ENCODE measurements at regions not wholly inside any gene's neighbourhood (a gene's known extent, or its start where the extent isn't known, plus 50 kb on each side); places are given as distances from the start of the nearest gene placed in this dataset.
"Not testable (repeated sequence)": the region's sequence is repeated elsewhere in the genome, so short reads cannot be mapped to it uniquely, and the experiment has no call there.

- no peak overlapping the region for H3K4me3 Mint-ChIP-seq
- H3K27ac Mint-ChIP-seq = no peak overlapping the region
- H3K4me1 Mint-ChIP-seq (ENCODE audit: low read depth) = peaks cover 4% of the 10 kb centered on the region
- H3K9me3 Mint-ChIP-seq = no peaks in the 10 kb centered on the region
- H3K36me3 Mint-ChIP-seq (ENCODE audit: low read depth) = no peaks in the 10 kb centered on the region
- H3K27me3 Mint-ChIP-seq = no peaks in the 10 kb centered on the region
Measured at GRCh38 chr9:73095425-73095824, 56.2 kb upstream of the ANXA1 start.

GRCh38 chr9:73093740-73094379, 57.8 kb upstream of the ANXA1 start:
- Mint-ChIP-seq H3K4me3 (peak overlapping the region; percentile 42), H3K36me3 (ENCODE audit: low read depth) (no peaks in the 10 kb centered on the region), H3K9me3 (no peaks in the 10 kb centered on the region), H3K4me1 (ENCODE audit: low read depth) (peaks cover 4% of the 10 kb centered on the region), H3K27ac (no peak overlapping the region), H3K27me3 (no peaks in the 10 kb centered on the region)

GRCh38 chr9:73093016-73093739, 58.5 kb upstream of the ANXA1 start:
- Mint-ChIP-seq H3K36me3 (ENCODE audit: low read depth) (no peaks in the 10 kb centered on the region), H3K27ac (no peak overlapping the region), H3K27me3 (peaks cover under 1% of the 10 kb centered on the region), H3K4me3 (no peak overlapping the region), H3K4me1 (ENCODE audit: low read depth) (peaks cover 4% of the 10 kb centered on the region), H3K9me3 (no peaks in the 10 kb centered on the region)

- Mint-ChIP-seq H3K36me3 (ENCODE audit: low read depth) (no peaks in the 10 kb centered on the region), H3K9me3 (no peaks in the 10 kb centered on the region), H3K27ac (no peak overlapping the region), H3K27me3 (peaks cover 3% of the 10 kb centered on the region), H3K4me3 (no peak overlapping the region), H3K4me1 (ENCODE audit: low read depth) (peaks cover 4% of the 10 kb centered on the region)
Measured at GRCh38 chr9:73091909-73092308, 59.8 kb upstream of the ANXA1 start.

- peaks cover 4% of the 10 kb centered on the region for H3K4me1 Mint-ChIP-seq (ENCODE audit: low read depth)
- H3K4me3 Mint-ChIP-seq = no peak overlapping the region
- peaks cover 7% of the 10 kb centered on the region for H3K27me3 Mint-ChIP-seq
- H3K27ac Mint-ChIP-seq = no peak overlapping the region
- no peaks in the 10 kb centered on the region for H3K36me3 Mint-ChIP-seq (ENCODE audit: low read depth)
- no peaks in the 10 kb centered on the region for H3K9me3 Mint-ChIP-seq
Measured at GRCh38 chr9:73090214-73090613, 61.5 kb upstream of the ANXA1 start.

DNA sequence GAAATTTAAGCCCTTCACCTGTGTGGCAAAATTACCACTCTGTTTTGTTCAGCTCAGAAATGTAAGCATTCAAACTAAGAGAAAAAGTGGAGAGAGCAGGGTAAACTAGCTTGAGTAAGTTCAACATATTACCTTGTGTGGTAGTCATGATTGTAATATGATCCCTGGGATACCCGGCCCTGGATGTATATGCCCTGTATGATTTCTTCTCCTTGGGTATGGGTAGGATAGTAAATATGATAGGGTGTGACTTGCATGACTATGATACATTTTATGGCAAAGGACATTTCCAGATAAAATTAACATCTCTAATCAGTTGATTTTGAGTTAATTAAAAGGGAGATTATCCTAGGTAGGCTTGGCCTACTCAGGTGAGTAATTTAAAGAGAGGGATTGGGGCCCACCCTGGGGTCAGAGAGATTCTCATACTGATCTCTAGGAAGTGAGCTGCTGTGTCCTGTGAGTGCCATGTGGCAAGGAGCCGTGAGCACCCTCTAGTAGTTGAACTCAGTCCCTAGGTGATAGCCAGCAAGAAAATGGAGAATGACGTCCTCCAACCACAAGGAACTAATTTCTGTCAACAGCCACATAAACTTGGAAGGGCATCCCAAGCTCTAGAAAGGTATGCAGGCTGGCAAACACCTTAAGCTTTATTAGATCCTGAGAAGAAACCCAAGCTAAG, 62.2 kb upstream of the ANXA1 start:
- Mint-ChIP-seq H3K36me3 (ENCODE audit: low read depth) (no peaks in the 10 kb centered on the region), H3K4me1 (ENCODE audit: low read depth) (peaks cover 4% of the 10 kb centered on the region), H3K27ac (no peak overlapping the region), H3K4me3 (no peak overlapping the region), H3K9me3 (no peaks in the 10 kb centered on the region), H3K27me3 (peaks cover 10% of the 10 kb centered on the region)

GRCh38 chr9:73087876-73088275, 63.8 kb upstream of the ANXA1 start:
- H3K9me3 Mint-ChIP-seq; H3K4me1 Mint-ChIP-seq (ENCODE audit: low read depth); H3K36me3 Mint-ChIP-seq (ENCODE audit: low read depth); H3K4me3 Mint-ChIP-seq; H3K27ac Mint-ChIP-seq: not testable (repeated sequence)
- H3K27me3 Mint-ChIP-seq = peaks cover 14% of the 10 kb centered on the region

GRCh38 chr9:73083519-73083918, 68.1 kb upstream of the ANXA1 start:
- H3K4me1 Mint-ChIP-seq (ENCODE audit: low read depth) = no peaks in the 10 kb centered on the region
- no peaks in the 10 kb centered on the region for H3K9me3 Mint-ChIP-seq
- H3K4me3 Mint-ChIP-seq = no peak overlapping the region
- no peak overlapping the region for H3K27ac Mint-ChIP-seq
- no peaks in the 10 kb centered on the region for H3K36me3 Mint-ChIP-seq (ENCODE audit: low read depth)
- peaks cover 21% of the 10 kb centered on the region for H3K27me3 Mint-ChIP-seq

GRCh38 chr9:73081979-73082657, 69.5 kb upstream of the ANXA1 start:
- H3K27me3 Mint-ChIP-seq = peaks cover 18% of the 10 kb centered on the region
- H3K36me3 Mint-ChIP-seq (ENCODE audit: low read depth) = no peaks in the 10 kb centered on the region
- no peak overlapping the region for H3K4me3 Mint-ChIP-seq
- no peaks in the 10 kb centered on the region for H3K9me3 Mint-ChIP-seq
- H3K4me1 Mint-ChIP-seq (ENCODE audit: low read depth) = no peaks in the 10 kb centered on the region
- no peak overlapping the region for H3K27ac Mint-ChIP-seq

DNA sequence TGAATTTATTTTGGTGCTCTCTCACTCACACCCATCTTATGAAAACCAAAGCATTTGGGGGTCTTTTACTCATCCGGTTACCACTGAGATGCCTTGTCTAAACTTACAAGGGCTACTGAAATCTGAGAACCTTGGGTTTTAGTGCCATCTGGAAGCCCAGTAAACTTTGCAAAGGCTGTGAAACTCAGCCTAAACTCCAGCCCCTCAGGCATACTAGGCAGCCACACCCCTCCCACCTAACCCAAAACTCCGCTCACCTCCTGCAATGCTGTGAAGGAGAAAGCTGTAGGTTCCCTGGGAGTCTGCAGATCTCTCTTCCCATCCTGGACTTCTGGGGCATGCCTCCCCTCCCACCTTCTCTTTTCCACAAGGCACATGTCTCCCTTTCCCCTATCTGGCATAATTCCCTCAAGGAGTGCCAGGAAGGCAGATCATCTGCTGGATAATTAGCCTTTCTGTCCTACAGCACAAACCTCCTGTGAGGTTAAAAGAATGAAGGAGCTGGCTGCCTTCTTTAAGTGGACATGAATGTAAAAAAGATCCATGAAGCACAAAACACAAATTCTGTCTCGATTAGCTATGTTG, 71.5 kb upstream of the ANXA1 start:
- Mint-ChIP-seq H3K9me3 (no peaks in the 10 kb centered on the region), H3K4me1 (ENCODE audit: low read depth) (no peaks in the 10 kb centered on the region), H3K4me3 (no peak overlapping the region), H3K27ac (no peak overlapping the region), H3K27me3 (peaks cover 18% of the 10 kb centered on the region), H3K36me3 (ENCODE audit: low read depth) (no peaks in the 10 kb centered on the region)

- Mint-ChIP-seq H3K9me3 (no peaks in the 10 kb centered on the region), H3K36me3 (ENCODE audit: low read depth) (no peaks in the 10 kb centered on the region), H3K4me1 (ENCODE audit: low read depth) (no peaks in the 10 kb centered on the region), H3K27me3 (peaks cover 14% of the 10 kb centered on the region), H3K27ac (no peak overlapping the region), H3K4me3 (no peak overlapping the region)
Measured at GRCh38 chr9:73079326-73079725, 72.3 kb upstream of the ANXA1 start.

DNA sequence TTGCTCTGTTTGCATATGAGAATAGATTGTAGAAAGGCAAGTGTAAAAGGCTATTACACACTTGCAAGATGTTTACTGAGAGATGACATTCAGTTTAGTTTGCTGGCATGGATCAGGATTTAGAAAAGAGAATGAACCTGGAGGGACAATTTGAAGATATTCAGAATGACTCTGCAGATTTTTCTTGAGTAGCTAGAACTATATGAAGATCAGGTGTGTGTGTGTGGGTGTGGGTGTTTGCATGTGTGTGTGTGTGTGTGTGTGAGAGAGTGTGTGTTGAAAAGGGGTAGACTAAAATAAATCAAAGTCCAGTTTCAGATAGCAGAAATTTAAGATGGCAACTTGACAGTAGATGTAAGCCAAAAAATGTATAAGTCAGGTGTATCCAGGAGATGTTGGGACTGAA, 74.0 kb upstream of the ANXA1 start:
- H3K4me1 Mint-ChIP-seq (ENCODE audit: low read depth) = no peaks in the 10 kb centered on the region
- H3K27me3 Mint-ChIP-seq = peaks cover 10% of the 10 kb centered on the region
- no peak overlapping the region for H3K27ac Mint-ChIP-seq
- H3K36me3 Mint-ChIP-seq (ENCODE audit: low read depth) = no peaks in the 10 kb centered on the region
- no peaks in the 10 kb centered on the region for H3K9me3 Mint-ChIP-seq
- H3K4me3 Mint-ChIP-seq = no peak overlapping the region

- no peaks in the 10 kb centered on the region for H3K9me3 Mint-ChIP-seq
- H3K36me3 Mint-ChIP-seq (ENCODE audit: low read depth) = no peaks in the 10 kb centered on the region
- peaks cover 10% of the 10 kb centered on the region for H3K27me3 Mint-ChIP-seq
- H3K4me3 Mint-ChIP-seq = no peak overlapping the region
- no peaks in the 10 kb centered on the region for H3K4me1 Mint-ChIP-seq (ENCODE audit: low read depth)
- H3K27ac Mint-ChIP-seq = no peak overlapping the region
Measured at GRCh38 chr9:73076970-73077369, 74.7 kb upstream of the ANXA1 start.

DNA sequence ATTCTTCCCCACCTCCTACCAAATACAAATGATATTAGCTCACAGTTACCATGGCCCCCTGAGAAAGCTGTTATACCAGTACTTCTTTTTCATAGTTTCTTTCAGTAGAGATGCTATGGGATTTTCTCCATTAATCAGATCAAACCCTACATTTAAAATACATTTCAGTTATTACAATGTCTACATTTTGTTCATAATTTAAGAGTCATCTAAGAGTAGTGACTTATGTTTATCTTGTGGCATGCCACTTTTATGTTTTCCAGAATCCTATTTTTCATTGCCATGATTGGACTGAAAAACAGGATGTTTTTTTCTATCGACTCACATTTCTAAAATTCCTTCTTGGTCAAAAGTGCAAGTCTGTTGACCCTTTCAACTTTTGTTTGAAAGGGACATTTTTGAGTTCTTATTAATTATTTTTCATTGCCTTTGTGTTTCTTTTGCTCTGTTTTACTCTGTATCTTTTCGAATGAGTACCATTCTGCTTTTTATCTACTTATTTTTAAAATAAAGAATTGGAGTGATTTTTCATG, 77.4 kb upstream of the ANXA1 start:
- Mint-ChIP-seq H3K4me1 (ENCODE audit: low read depth) (no peaks in the 10 kb centered on the region), H3K27me3 (peaks cover 4% of the 10 kb centered on the region), H3K27ac (no peak overlapping the region), H3K9me3 (no peaks in the 10 kb centered on the region), H3K36me3 (ENCODE audit: low read depth) (no peaks in the 10 kb centered on the region), H3K4me3 (no peak overlapping the region)
